Dendritic cell treated with granulocyte-macrophage colony-stimulating factor and Interleukin-4, amounts not matched to agents 40 ng/mL and 50 ng/mL, for 4 days (primary cell): ENCODE measurements at regions not wholly inside any gene's neighbourhood (a gene's known extent, or its start where the extent isn't known, plus 50 kb on each side); places are given as distances from the start of the nearest gene placed in this dataset.
"Not testable (repeated sequence)": the region's sequence is repeated elsewhere in the genome, so short reads cannot be mapped to it uniquely, and the experiment has no call there.

Experiments
- H3K27ac Mint-ChIP-seq: one replicate; pipeline ENCODE4 v1.8.0; 2022; ENCODE audit warnings: mild to moderate bottlenecking, mixed read lengths
- H3K27me3 Mint-ChIP-seq: one replicate; pipeline ENCODE4 v1.8.0; 2022; ENCODE audit warnings: mild to moderate bottlenecking, mixed read lengths
- H3K36me3 Mint-ChIP-seq: one replicate; pipeline ENCODE4 v1.8.0; 2022; ENCODE audit warnings: low read depth, mixed read lengths
- H3K4me1 Mint-ChIP-seq: one replicate; pipeline ENCODE4 v1.8.0; 2022; ENCODE audit warnings: low read depth, mixed read lengths
- H3K4me3 Mint-ChIP-seq: one replicate; pipeline ENCODE4 v1.8.0; 2022; ENCODE audit warnings: mild to moderate bottlenecking, moderate library complexity, mixed read lengths
- H3K9me3 Mint-ChIP-seq: one replicate; pipeline ENCODE4 v1.8.0; 2022; ENCODE audit warnings: mixed read lengths
- intact Hi-C: fragments of 100-400 bp; cut with micrococcal nuclease; formaldehyde crosslinking; loops from one replicate; pipeline ENCODE4 v1.15.0; 2022

- H3K27me3 Mint-ChIP-seq, result no peaks in the 10 kb centered on the region
- no peak overlapping the region for H3K4me3 Mint-ChIP-seq
- intact Hi-C loops, result no loop called here
- no peak overlapping the region for H3K27ac Mint-ChIP-seq
- H3K9me3 Mint-ChIP-seq, result no peaks in the 10 kb centered on the region
- H3K4me1 Mint-ChIP-seq, result peaks cover 20% of the 10 kb centered on the region
- no peaks in the 10 kb centered on the region for H3K36me3 Mint-ChIP-seq
Measured at GRCh38 chr6:82118150-82118562, 129.4 kb downstream of the IBTK start.

DNA sequence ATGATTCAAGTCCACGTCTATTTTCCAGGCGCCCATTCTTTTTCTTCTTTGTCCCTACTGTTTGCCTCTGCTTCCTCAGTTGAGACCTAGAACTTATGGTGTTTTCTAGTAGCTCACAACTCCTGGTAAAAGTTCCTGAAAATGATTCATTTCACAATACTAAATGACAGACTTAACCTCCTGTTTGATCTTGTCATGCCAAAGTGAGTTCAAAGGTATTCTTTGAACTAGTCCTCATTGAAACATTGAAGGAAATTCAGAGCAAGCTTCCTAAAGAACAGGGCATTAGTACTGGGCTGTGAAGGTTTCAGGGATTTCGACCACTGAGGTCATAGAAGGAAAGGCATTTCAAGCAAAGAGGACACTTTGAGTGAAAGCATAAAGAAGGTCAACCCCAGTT, 132.8 kb downstream of the IBTK start:
- Mint-ChIP-seq H3K36me3 (no peaks in the 10 kb centered on the region), H3K4me3 (no peak overlapping the region), H3K27ac (no peak overlapping the region), H3K4me1 (peaks cover 19% of the 10 kb centered on the region), H3K27me3 (no peaks in the 10 kb centered on the region), H3K9me3 (peaks cover 9% of the 10 kb centered on the region)
- intact Hi-C loops, result no loop called here

- Mint-ChIP-seq H3K4me1 (peaks cover 7% of the 10 kb centered on the region), H3K27ac (no peak overlapping the region), H3K9me3 (peaks cover 24% of the 10 kb centered on the region), H3K27me3 (no peaks in the 10 kb centered on the region), H3K4me3 (no peak overlapping the region), H3K36me3 (no peaks in the 10 kb centered on the region)
- intact Hi-C loops, result no loop called here
Measured at GRCh38 chr6:82113231-82113630, 134.3 kb downstream of the IBTK start.

GRCh38 chr6:82111818-82112217, 135.7 kb downstream of the IBTK start:
- no peaks in the 10 kb centered on the region for H3K36me3 Mint-ChIP-seq
- H3K4me1 Mint-ChIP-seq, result no peaks in the 10 kb centered on the region
- no peaks in the 10 kb centered on the region for H3K27me3 Mint-ChIP-seq
- intact Hi-C loops, result no loop called here
- no peak overlapping the region for H3K27ac Mint-ChIP-seq
- peaks cover 24% of the 10 kb centered on the region for H3K9me3 Mint-ChIP-seq
- H3K4me3 Mint-ChIP-seq, result no peak overlapping the region

GRCh38 chr6:82111114-82111513, 136.4 kb downstream of the IBTK start:
- intact Hi-C loops, result no loop called here
- Mint-ChIP-seq H3K4me1 (no peaks in the 10 kb centered on the region), H3K4me3 (no peak overlapping the region), H3K27me3 (no peaks in the 10 kb centered on the region), H3K36me3 (no peaks in the 10 kb centered on the region), H3K9me3 (peaks cover 24% of the 10 kb centered on the region), H3K27ac (no peak overlapping the region)

GRCh38 chr6:82103171-82103570, 144.4 kb downstream of the IBTK start:
- H3K36me3 Mint-ChIP-seq, H3K4me3 Mint-ChIP-seq, H3K27me3 Mint-ChIP-seq, H3K27ac Mint-ChIP-seq, H3K4me1 Mint-ChIP-seq, H3K9me3 Mint-ChIP-seq, intact Hi-C loops: not testable (repeated sequence)

- H3K27ac Mint-ChIP-seq, H3K4me3 Mint-ChIP-seq, H3K4me1 Mint-ChIP-seq, H3K9me3 Mint-ChIP-seq, H3K27me3 Mint-ChIP-seq, intact Hi-C loops, H3K36me3 Mint-ChIP-seq: not testable (repeated sequence)
Measured at GRCh38 chr6:82101374-82102114, 146.0 kb downstream of the IBTK start.

DNA sequence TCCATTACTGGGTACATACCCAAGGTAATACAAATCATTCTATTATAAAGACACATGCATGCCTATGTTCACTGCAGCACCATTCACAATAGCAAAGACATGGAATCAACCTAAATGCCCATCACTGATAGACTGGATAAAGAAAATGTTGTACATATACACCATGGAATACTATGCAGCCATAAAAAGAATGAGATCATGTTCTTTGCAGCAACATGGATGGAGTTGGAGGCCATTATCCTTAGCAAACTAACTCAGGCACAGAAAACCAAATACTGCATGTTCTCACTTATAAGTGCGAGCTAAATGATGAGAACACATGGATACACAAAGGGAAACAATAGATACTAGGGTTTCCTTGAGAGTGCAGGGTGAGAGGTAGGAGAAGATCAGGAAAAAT, 146.8 kb downstream of the IBTK start:
- H3K4me3 Mint-ChIP-seq, intact Hi-C loops: not testable (repeated sequence)
- peaks cover 14% of the 10 kb centered on the region for H3K9me3 Mint-ChIP-seq

DNA sequence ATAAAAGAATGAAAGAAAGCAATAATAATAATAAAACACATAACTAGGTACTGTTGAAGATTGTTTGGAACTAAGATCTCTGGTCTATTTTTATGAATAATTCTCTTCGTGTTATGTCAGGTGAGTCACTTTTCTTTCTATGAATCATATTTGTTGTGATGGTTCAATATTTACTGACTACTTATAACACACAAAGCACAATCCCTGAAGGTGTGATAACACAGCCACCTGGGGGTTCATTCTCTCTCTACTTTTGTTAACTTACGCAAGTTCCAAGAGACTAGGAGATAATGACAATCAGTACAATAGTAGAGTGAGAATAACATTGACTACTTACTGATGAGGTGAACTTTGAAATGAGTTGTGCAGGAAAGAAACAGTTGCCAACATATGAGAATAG, 149.9 kb downstream of the IBTK start:
- Mint-ChIP-seq H3K9me3 (peaks cover 22% of the 10 kb centered on the region), H3K27me3 (peaks cover 2% of the 10 kb centered on the region), H3K27ac (no peak overlapping the region), H3K36me3 (no peaks in the 10 kb centered on the region), H3K4me1 (peaks cover 7% of the 10 kb centered on the region), H3K4me3 (no peak overlapping the region)
- intact Hi-C loops, result no loop called here

More for the DNA sequence above, 146.8 kb downstream of the IBTK start:
- H3K36me3 Mint-ChIP-seq, H3K27ac Mint-ChIP-seq, H3K4me1 Mint-ChIP-seq, H3K27me3 Mint-ChIP-seq: not testable (repeated sequence)

GRCh38 chr6:82095091-82095490, 152.5 kb downstream of the IBTK start:
- Mint-ChIP-seq H3K9me3 (peaks cover 22% of the 10 kb centered on the region), H3K27ac (peak overlapping the region; percentile 79), H3K36me3 (no peaks in the 10 kb centered on the region), H3K27me3 (peaks cover 2% of the 10 kb centered on the region), H3K4me3 (peak overlapping the region; percentile 66), H3K4me1 (peaks cover 7% of the 10 kb centered on the region)
- intact Hi-C loops, result no loop called here

- Mint-ChIP-seq H3K4me1 (peaks cover 7% of the 10 kb centered on the region), H3K27me3 (peaks cover 2% of the 10 kb centered on the region), H3K4me3 (no peak overlapping the region), H3K36me3 (no peaks in the 10 kb centered on the region), H3K27ac (no peak overlapping the region), H3K9me3 (peaks cover 22% of the 10 kb centered on the region)
- intact Hi-C loops, result no loop called here
Measured at GRCh38 chr6:82094166-82094806, 153.3 kb downstream of the IBTK start.

DNA sequence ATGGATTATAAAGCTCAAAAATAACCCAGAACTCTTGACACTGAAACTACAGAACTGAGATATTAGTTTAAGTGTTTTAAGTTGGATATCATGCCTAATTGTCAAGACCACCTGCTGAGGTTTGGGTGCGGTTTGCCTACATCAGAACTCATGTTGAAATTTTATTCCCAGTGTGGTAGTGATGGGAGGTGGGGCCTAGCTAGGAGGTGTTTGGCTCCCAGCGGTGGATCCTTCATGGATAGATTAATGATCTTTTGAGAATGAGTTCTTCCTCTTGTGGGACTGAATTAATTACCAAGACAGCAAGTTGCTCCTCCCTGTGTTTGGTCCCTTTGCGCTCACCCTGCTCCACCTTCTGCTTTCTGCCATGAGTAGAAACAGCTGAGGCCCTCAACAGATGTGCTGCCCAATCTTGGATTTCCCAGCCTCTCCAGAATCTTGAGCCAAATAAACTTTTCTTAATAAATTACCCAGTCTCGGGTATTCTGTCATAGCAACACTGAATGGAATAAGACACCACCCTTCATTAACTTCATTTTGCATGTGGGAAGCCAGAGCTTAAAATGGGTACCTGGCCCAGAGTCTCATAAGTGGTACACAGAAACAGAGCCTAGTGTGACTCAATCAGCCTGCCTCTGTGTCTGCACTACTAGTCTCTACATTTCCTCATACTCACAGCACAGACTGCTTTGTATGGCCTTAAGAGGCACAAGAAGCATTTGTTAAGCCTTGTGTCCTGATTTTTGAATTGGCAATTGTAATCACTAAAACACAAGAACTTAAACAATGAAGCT, 158.4 kb downstream of the IBTK start:
- Mint-ChIP-seq H3K27me3 (no peaks in the 10 kb centered on the region), H3K27ac (no peak overlapping the region), H3K9me3 (no peaks in the 10 kb centered on the region), H3K4me1 (no peaks in the 10 kb centered on the region), H3K4me3 (no peak overlapping the region), H3K36me3 (no peaks in the 10 kb centered on the region)
- intact Hi-C loops, result no loop called here

GRCh38 chr6:82086944-82087343, 160.6 kb downstream of the IBTK start:
- H3K27ac Mint-ChIP-seq, result no peak overlapping the region
- no peak overlapping the region for H3K4me3 Mint-ChIP-seq
- H3K27me3 Mint-ChIP-seq, result no peaks in the 10 kb centered on the region
- intact Hi-C loops, result no loop called here
- H3K9me3 Mint-ChIP-seq, result no peaks in the 10 kb centered on the region
- no peaks in the 10 kb centered on the region for H3K36me3 Mint-ChIP-seq
- no peaks in the 10 kb centered on the region for H3K4me1 Mint-ChIP-seq

GRCh38 chr6:82085701-82086100, 161.8 kb downstream of the IBTK start:
- H3K27me3 Mint-ChIP-seq, result no peaks in the 10 kb centered on the region
- H3K9me3 Mint-ChIP-seq, result no peaks in the 10 kb centered on the region
- H3K27ac Mint-ChIP-seq, result no peak overlapping the region
- H3K4me3 Mint-ChIP-seq, result no peak overlapping the region
- no peaks in the 10 kb centered on the region for H3K36me3 Mint-ChIP-seq
- no peaks in the 10 kb centered on the region for H3K4me1 Mint-ChIP-seq
- intact Hi-C loops, result no loop called here
